H1 (cell line): ENCODE measurements at regions not wholly inside any gene's neighbourhood (a gene's known extent, or its start where the extent isn't known, plus 50 kb on each side); places are given as distances from the start of the nearest gene placed in this dataset.

ENCODE experiments used
- CHD2 ChIP-seq: IDR thresholded peaks from 2 replicates; pipeline ENCODE4 v1.6.1; 2012; ENCODE audit warnings: low read length, improper control_type of control experiment
- HDAC6 ChIP-seq: IDR thresholded peaks from one replicate; pipeline ENCODE4 v1.7.1; 2012; ENCODE audit warnings: low read depth, mild to moderate bottlenecking, inconsistent platforms, low read length, moderate library complexity
- KDM5A ChIP-seq: fragments of 200-600 bp; IDR thresholded peaks from 2 replicates; pipeline ENCODE4 v1.7.1; 2012; ENCODE audit warnings: mild to moderate bottlenecking, low read length, inconsistent platforms, mixed read lengths
- SP1 ChIP-seq: IDR thresholded peaks from 2 replicates; pipeline ENCODE4 v1.6.1; 2011; ENCODE audit warnings: low read depth, low read length
- TF ChIP-seq, protein P1 (sequence below): IDR thresholded peaks from 2 replicates; pipeline ENCODE4 v1.6.1; 2012; ENCODE audit warnings: low read length, inconsistent platforms
- TF ChIP-seq, protein P2 (sequence below): IDR thresholded peaks from 2 replicates; pipeline ENCODE4 v1.6.1; 2012; ENCODE audit warnings: inconsistent platforms

DNA sequence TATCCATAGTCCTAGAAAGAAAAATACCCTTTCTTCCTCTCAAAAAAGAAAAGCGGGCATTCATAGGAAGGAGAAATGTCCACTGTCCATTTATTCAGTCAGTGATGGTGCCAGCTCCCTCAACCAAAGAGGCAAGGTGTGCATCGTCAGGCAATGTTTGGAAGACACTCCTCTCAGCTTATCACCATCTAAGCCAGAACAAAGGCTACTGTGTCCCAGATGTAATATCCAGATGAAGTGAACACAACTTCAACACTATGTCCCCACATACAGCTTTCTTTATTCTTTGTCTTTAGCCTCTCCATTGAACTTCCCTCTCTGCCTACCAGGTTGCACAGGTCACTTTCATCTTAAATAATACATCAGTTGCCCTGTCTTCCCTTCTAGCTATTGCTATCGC is 131.4 kb upstream of the RNF32 start (continued):
- no peak for TF ChIP-seq SP1
- TF ChIP-seq, protein P1, sequence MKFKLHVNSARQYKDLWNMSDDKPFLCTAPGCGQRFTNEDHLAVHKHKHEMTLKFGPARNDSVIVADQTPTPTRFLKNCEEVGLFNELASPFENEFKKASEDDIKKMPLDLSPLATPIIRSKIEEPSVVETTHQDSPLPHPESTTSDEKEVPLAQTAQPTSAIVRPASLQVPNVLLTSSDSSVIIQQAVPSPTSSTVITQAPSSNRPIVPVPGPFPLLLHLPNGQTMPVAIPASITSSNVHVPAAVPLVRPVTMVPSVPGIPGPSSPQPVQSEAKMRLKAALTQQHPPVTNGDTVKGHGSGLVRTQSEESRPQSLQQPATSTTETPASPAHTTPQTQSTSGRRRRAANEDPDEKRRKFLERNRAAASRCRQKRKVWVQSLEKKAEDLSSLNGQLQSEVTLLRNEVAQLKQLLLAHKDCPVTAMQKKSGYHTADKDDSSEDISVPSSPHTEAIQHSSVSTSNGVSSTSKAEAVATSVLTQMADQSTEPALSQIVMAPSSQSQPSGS: no peak
- TF ChIP-seq CHD2: no peak
- TF ChIP-seq HDAC6: no peak
- TF ChIP-seq, protein P2, sequence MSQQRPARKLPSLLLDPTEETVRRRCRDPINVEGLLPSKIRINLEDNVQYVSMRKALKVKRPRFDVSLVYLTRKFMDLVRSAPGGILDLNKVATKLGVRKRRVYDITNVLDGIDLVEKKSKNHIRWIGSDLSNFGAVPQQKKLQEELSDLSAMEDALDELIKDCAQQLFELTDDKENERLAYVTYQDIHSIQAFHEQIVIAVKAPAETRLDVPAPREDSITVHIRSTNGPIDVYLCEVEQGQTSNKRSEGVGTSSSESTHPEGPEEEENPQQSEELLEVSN: no peak
- TF ChIP-seq KDM5A: no peak
